ENCODE measurements at regions not wholly inside any gene's neighbourhood (a gene's known extent, or its start where the extent isn't known, plus 50 kb on each side); places are given as distances from the start of the nearest gene placed in this dataset.

- Histone ChIP-seq H3K27ac (replicated peaks) (no peak overlapping the region), H3K27me3 (ENCODE audit: insufficient read depth, poor library complexity, severe bottlenecking) (no peaks in the 10 kb centered on the region), H3K4me3 (replicated peaks; ENCODE audit: insufficient read depth, low read length) (no peak overlapping the region)
- no peak for TF ChIP-seq GABPA (IDR thresholded peaks at IDR 0.05; ENCODE audit: low read depth)
- no peak for TF ChIP-seq POLR2AphosphoS5 (IDR thresholded peaks at IDR 0.05; ENCODE audit: low read depth)
- TF ChIP-seq CTCF (IDR thresholded peaks at IDR 0.05; ENCODE audit: insufficient read depth, low read length): no peak
- TF ChIP-seq REST (IDR thresholded peaks at IDR 0.05; ENCODE audit: insufficient replicate concordance, low read depth): no peak
- no peak for TF ChIP-seq SPI1 (IDR thresholded peaks at IDR 0.05; ENCODE audit: borderline replicate concordance, low read depth)
- DNase-seq (ENCODE audit: low read depth in 1 of 2, low spot score in 1 of 2): no peak
These were observed 844.9 kb downstream of the KCNT2 start for GRCh38 chr1:195763146-195763906.

GRCh38 chr1:195761104-195761503 is 847.1 kb downstream of the KCNT2 start:
- Histone ChIP-seq H3K27me3 (ENCODE audit: insufficient read depth, poor library complexity, severe bottlenecking) (no peaks in the 10 kb centered on the region), H3K4me3 (replicated peaks; ENCODE audit: insufficient read depth, low read length) (no peak overlapping the region), H3K27ac (replicated peaks) (no peak overlapping the region)
- DNase-seq (ENCODE audit: low read depth in 1 of 2, low spot score in 1 of 2): no peak
- no peak for TF ChIP-seq POLR2AphosphoS5 (IDR thresholded peaks at IDR 0.05; ENCODE audit: low read depth)
- TF ChIP-seq REST (IDR thresholded peaks at IDR 0.05; ENCODE audit: insufficient replicate concordance, low read depth): no peak

GRCh38 chr1:195756109-195756508 is 852.1 kb downstream of the KCNT2 start:
- H3K4me3 ChIP-seq (replicated peaks; ENCODE audit: insufficient read depth, low read length): no peak overlapping the region
- no peak overlapping the region for H3K27ac ChIP-seq (replicated peaks)
- TF ChIP-seq CTCF (IDR thresholded peaks at IDR 0.05; ENCODE audit: insufficient read depth, low read length): no peak
- TF ChIP-seq REST (IDR thresholded peaks at IDR 0.05; ENCODE audit: insufficient replicate concordance, low read depth): no peak
- TF ChIP-seq GABPA (IDR thresholded peaks at IDR 0.05; ENCODE audit: low read depth): no peak
- no peak for TF ChIP-seq SPI1 (IDR thresholded peaks at IDR 0.05; ENCODE audit: borderline replicate concordance, low read depth)
- no peak for TF ChIP-seq POLR2AphosphoS5 (IDR thresholded peaks at IDR 0.05; ENCODE audit: low read depth)
- DNase-seq (ENCODE audit: low read depth in 1 of 2, low spot score in 1 of 2): no peak
- no peaks in the 10 kb centered on the region for H3K27me3 ChIP-seq (ENCODE audit: insufficient read depth, poor library complexity, severe bottlenecking)

Measured in HL-60 (cell line).